HCT116 (cell line): ENCODE measurements at regions not wholly inside any gene's neighbourhood (a gene's known extent, or its start where the extent isn't known, plus 50 kb on each side); places are given as distances from the start of the nearest gene placed in this dataset.

Source experiments
- CTCF ChIP-seq, 3 experiments: fragments of 200-600 bp in 1 of 3; sonication (generic) in 1 of 3; IDR thresholded peaks in 2 of 3; conservative IDR thresholded peaks in 1 of 3; 2 replicates each; pipeline ENCODE4 v1.5.1; 2012 to 2017; ENCODE audit warnings: low read depth in 2 of 3, low read length in 2 of 3, antibody characterized with exemption in 1 of 3, borderline replicate concordance in 1 of 3, control low read depth in 1 of 3, mild to moderate bottlenecking in 1 of 3, mixed read lengths in 1 of 3, mixed run types in 1 of 3, moderate library complexity in 1 of 3; ENCODE audit not compliant: insufficient read depth in 1 of 3
- POLR2A ChIP-seq: IDR thresholded peaks from 2 replicates; pipeline ENCODE4 v1.7.0; 2011; ENCODE audit warnings: borderline replicate concordance; ENCODE audit not compliant: insufficient read depth, insufficient read length; ENCODE audit errors: extremely low read depth
- POLR2AphosphoS5 ChIP-seq: IDR thresholded peaks from 2 replicates; pipeline ENCODE4 v1.6.1; 2011; ENCODE audit warnings: mild to moderate bottlenecking, low read depth, low read length, moderate library complexity
- REST ChIP-seq: IDR thresholded peaks from 2 replicates; pipeline ENCODE4 v1.6.1; 2012; ENCODE audit warnings: low read depth
- SIN3A ChIP-seq: IDR thresholded peaks from 2 replicates; pipeline ENCODE4 v1.6.1; 2012; ENCODE audit warnings: low read depth
- TCF7L2 ChIP-seq: IDR thresholded peaks from 2 replicates; pipeline ENCODE4 v1.7.0; 2011; ENCODE audit warnings: borderline replicate concordance, inconsistent platforms; ENCODE audit not compliant: insufficient read depth, insufficient read length; ENCODE audit errors: extremely low read depth

- TF ChIP-seq CTCF (IDR thresholded peaks at IDR 0.05 in 2 of 3, conservative IDR thresholded peaks at IDR 0.05 in 1 of 3; ENCODE audit: borderline replicate concordance in 1 of 3, insufficient read depth in 1 of 3, low read depth in 2 of 3, low read length in 2 of 3) (no peak), TCF7L2 (no peak), POLR2AphosphoS5 (no peak), REST (no peak), SIN3A (no peak), POLR2A (no peak)
Observed at GRCh38 chr9:85487872-85488271, 253.9 kb downstream of the AGTPBP1 start.
